ENCODE measurements at regions not wholly inside any gene's neighbourhood (a gene's known extent, or its start where the extent isn't known, plus 50 kb on each side); places are given as distances from the start of the nearest gene placed in this dataset.

- TF ChIP-seq GATA2 (CRISPR knock-in tag; IDR thresholded peaks at IDR 0.05) (no peak), CTCF (IDR thresholded peaks at IDR 0.05) (no peak), RAD21 (IDR thresholded peaks at IDR 0.05; ENCODE audit: low read length) (no peak)
Measured at GRCh38 chr7:132899-133298, 59.5 kb upstream of the FAM20C start (continued).

- CTCF ChIA-PET = interaction anchor here (1.6 to 1.7 kb wide), 2 partner anchors 9 to 134 kb away, joined by 3 to 4 read pairs; no protein-coding TSS in a partner anchor
- H3K9me3 ChIP-seq = no peaks in the 10 kb centered on the region
- no peaks in the 10 kb centered on the region for H3K79me2 ChIP-seq (ENCODE audit: insufficient read depth)
- peaks cover 12% of the 10 kb centered on the region for H3K27me3 ChIP-seq (ENCODE audit: insufficient read depth)
- H3F3A ChIP-seq (replicated peaks; ENCODE audit: insufficient read depth) = no peaks in the 10 kb centered on the region
- no peak overlapping the region for H2AFZ ChIP-seq (ENCODE audit: low read depth)
- H3K4me1 ChIP-seq (ENCODE audit: control insufficient read depth in 1 of 2, insufficient read depth in 2 of 2, low read depth in 1 of 2, low read length in 1 of 2) = no peaks in the 10 kb centered on the region; a peak in 1 of 4 replicates
- no peak for DNase-seq
- no peaks in the 10 kb centered on the region for H3K36me3 ChIP-seq (replicated peaks in 1 of 2; ENCODE audit: control insufficient read depth in 1 of 2, insufficient read depth in 2 of 2, low read length in 1 of 2)
- H3K27ac ChIP-seq (ENCODE audit: low read depth in 2 of 2, low read length in 1 of 2) = no peak overlapping the region
- POLR2A ChIA-PET = no interaction called here
- H3K4me2 ChIP-seq = no peak overlapping the region
- no peaks in the 10 kb centered on the region for H4K20me1 ChIP-seq (ENCODE audit: insufficient read depth)
- 38% methylated on average over 11 of the region's 11 CpGs for WGBS (ENCODE audit: low lambda C conversion rate)
- TF ChIP-seq CTCF (IDR thresholded peaks at IDR 0.05) (no peak), MXI1 (IDR thresholded peaks at IDR 0.05; ENCODE audit: low read depth, low read length) (no peak), RAD21 (IDR thresholded peaks at IDR 0.05; ENCODE audit: low read length) (no peak), RXRA (IDR thresholded peaks at IDR 0.05; ENCODE audit: borderline replicate concordance, low read depth) (no peak), JUND (IDR thresholded peaks at IDR 0.05) (no peak), PBX3 (IDR thresholded peaks at IDR 0.05) (no peak), ZBTB33 (IDR thresholded peaks at IDR 0.05; ENCODE audit: borderline replicate concordance, low read depth) (no peak), TAF1 (IDR thresholded peaks at IDR 0.05; ENCODE audit: borderline replicate concordance, low read depth, low read length) (no peak), GATA2 (CRISPR knock-in tag; IDR thresholded peaks at IDR 0.05) (no peak), EZH2phosphoT487 (IDR thresholded peaks at IDR 0.05; ENCODE audit: borderline replicate concordance, low read depth) (no peak), MEF2A (IDR thresholded peaks at IDR 0.05; ENCODE audit: borderline replicate concordance, low read depth) (no peak), NRF1 (IDR thresholded peaks at IDR 0.05; ENCODE audit: low read depth, low read length) (no peak), FOSL2 (IDR thresholded peaks at IDR 0.05; ENCODE audit: borderline replicate concordance, low read depth) (no peak)
- H3K9me2 ChIP-seq = no peaks in the 10 kb centered on the region
- H3K4me3 ChIP-seq (ENCODE audit: low read depth in 2 of 2, low read length in 1 of 2) = no peak overlapping the region
- H3K9ac ChIP-seq = no peak overlapping the region
Measured at GRCh38 chr7:133470-133869, 58.9 kb upstream of the FAM20C start.
